ENCODE measurements at regions not wholly inside any gene's neighbourhood (a gene's known extent, or its start where the extent isn't known, plus 50 kb on each side); places are given as distances from the start of the nearest gene placed in this dataset.
A peak's percentile ranks its signal among the peaks of the same experiment; 100 is the strongest.
"Not testable (repeated sequence)": the region's sequence is repeated elsewhere in the genome, so short reads cannot be mapped to it uniquely, and the experiment has no call there.

- no peak for DNase-seq
Measured at GRCh38 chr15:70387081-70387480, 289.4 kb upstream of the TLE3 start.

DNA sequence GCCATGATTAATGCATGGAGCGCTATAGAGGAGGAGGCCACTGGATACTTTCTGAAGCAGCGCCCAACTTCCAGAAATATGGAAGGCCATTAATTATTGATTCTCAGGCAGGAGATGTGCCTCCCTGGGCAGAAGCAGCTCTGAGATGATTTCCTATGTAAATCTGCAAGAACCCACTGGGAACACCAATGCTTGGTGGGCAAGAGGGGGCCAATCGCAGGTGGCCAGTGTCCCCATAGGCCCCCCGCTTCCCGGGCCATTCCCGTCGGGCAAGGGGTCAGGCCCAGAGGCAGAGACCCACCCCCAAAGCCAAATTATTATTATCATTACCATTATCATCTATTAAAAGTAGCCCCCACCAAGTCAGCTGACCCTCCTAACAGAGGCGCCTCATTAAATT lies 288.0 kb upstream of the TLE3 start:
- no peak for DNase-seq

DNA sequence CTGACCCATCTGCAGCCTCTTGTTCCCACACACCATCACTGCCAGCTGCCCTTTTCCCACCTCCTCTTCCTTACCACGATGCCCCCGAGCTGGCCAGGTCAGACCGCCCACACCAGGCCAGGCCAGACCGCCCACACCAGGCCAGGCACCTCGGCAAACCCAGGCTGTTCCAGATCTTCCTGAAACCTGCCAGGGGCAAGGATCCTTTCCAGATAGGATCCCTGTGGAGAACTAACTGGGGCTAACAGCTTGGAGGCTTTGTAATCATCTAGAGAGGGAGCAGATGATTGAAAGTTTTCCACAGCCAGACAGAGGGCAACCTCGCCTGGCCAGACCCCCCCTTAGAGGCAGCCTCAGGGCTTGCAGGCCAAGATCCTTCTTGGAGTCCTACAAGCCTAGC lies 287.3 kb upstream of the TLE3 start:
- no peak for DNase-seq

- DNase-seq, result peak; percentile 8
Measured at GRCh38 chr15:70383856-70384255, 286.1 kb upstream of the TLE3 start.

GRCh38 chr15:70382762-70383458 lies 285.2 kb upstream of the TLE3 start:
- no peak for DNase-seq

DNA sequence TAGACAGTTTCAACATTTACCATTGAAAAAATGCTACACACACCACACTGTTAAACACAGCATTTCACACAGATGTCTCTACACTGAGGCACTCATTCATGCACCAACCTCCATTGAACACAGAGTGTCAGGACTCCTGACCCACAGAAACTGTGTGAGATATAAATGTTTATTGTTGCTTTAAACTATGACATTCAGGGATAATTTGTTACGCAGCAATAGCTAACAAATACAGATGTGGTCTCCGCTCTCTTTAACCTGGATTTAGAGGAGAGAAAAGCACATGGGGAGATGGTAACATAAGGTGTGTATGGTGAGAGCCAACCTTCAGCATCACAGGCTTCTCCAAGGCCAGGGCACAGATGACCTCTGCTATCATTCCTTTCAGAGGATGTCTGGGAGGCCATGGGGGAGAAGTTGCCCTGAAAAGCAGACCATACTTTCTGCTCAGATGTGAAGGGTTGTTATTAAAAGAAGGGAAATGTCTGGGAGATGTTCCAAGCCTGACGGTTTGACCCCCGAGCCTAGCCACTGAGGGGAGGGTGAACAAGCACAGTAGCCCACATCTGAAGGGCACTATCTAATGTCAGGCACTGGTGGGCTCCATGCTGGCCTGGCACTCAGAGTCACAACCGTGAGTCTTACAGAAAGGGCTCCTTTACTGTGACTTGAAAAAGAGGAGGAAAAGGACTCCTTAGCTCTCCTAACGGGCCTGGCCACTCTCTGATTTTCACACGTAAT lies 284.5 kb upstream of the TLE3 start:
- no peak for DNase-seq

DNA sequence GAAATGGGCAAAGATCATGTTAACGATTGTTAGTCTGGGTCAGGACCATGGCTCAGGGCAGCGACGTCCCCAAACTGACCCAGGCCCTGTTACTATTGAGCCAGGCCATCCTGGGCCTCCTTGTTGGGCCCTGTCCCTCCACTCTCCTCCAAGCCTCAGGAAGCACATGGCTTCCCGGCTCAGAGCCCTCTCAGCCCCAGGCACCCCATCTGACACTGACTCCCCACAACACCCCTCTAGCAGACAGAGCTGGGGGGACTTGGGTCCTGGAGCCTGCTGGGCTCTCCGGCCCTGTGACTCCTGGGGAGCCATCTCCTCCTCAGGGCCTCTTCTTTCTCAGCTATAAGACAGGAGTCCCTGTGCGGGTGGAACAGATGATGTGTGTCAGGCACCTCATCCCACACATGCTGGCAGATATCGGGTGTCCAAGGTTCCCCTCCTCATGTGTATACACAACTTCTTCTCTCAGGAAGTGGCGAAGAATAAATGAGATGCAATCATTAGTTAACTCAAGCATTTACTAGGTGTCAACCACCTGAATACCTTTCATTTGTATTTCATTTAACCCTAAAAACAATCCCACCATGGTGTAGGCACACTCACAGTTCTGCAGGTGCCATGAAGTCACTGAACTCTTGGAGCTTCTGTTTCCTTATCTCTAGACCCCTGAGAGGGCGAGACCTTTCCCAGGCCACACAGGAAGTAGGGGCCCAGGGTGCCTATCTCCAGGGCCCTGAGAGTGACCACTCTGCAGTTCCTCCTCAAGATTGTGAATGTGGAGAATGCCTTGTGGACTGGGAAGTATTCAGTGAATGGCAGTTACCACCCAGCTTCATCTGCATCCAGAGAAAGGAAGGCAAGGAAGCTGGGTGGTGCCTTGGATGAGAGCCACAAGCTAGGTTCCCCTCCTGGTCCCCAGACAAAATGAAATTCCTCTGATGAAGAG lies 282.5 kb upstream of the TLE3 start:
- no peak for DNase-seq

DNA sequence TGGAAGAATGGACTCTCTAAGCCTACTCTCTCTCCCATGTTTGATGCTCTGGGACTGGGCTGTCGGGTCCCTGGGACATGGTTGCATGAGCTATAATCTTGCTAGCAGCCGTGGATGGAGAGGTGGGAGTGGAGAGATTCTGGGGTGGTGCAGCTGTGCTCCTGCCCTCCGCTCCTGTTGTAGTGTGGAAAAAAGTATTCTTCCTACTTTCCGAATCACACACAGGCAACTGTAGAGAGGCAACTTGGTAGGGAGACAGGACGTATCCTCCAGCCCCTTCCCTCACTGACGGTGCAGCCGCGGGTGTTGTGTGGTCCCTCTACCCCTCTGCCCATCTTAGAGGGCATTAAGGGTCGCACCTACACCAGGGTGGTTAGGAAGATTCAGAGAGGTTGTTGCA lies 281.4 kb upstream of the TLE3 start:
- DNase-seq, result no peak

DNA sequence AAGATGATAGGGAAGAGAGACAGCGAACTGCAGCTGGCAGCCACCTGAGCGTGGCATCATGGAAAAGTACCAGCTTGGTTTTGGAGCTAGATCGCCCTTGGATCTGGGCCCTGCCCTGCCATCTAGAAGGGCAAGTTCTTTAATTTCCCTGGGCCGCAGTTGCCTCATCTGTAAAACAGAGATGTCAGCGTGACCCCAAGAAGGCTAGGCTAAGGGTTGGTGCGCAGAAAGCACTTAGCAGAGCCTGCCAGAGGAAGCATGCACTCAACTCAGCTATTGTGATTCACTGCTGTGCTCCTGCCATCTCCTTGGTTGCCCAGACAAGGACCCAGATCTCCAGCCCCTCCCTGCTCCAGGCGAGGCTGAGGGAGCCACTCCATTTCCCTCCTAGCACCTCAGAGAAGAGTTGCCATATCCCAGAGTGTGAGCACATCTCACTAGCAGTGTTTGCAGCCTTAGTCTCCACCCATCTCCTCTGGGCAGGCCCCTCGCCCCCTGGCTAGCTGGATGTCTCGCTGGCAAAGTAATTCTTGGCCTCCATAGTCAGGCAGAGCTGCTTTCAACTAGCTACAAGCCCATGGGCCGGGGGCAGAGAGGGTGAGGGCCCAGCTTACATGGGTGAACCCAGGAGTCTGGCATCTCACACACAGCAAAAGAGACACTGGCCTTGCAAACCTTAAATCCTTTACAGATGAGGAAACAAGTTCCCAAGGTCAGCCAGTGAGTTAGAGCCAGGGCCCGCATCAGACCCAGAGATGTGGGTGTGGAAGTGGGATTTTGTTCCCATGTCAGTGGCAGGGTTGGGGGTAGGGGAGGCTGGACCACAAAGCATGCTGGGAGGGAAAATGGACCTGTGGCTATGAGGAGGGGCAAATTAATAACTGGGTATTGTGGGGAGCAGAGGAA lies 280.7 kb upstream of the TLE3 start:
- no peak for DNase-seq

DNA sequence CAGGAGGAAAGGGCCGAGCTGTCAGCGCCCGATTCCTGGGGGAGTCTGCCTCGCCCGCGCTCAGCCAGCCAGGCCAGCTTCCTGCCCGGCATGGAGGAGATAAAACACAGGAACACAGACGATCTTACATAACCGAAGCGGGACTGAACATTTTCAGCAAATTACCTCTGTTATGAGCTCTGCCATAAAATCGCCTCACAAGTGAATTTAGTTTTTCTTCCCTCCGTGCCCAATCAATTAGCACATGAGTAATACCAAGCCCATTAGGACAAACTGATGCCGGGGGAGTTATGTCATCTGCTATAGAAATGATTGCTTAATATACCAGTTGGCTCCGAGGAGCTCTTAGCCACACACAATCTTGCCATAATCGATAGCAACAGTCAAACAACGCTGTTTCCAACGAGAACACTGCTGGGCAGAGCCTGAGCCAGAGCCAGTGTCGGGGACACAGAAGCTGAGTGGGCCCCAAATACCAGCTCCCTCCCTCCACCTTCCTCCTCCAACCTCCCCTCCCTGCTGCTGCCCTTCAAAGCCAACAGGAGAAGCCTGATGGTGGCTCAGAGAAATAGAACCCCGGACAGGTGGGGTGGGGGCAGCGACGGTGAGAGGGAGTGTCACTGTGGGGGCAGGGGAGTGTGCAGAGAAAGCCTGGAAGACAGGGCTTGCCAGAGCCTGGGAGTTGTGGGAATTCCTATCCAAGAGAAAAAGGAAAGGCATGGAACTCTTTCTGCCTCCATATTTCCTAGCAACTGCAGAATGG lies 279.4 kb upstream of the TLE3 start:
- peak; percentile 76 for DNase-seq

DNA sequence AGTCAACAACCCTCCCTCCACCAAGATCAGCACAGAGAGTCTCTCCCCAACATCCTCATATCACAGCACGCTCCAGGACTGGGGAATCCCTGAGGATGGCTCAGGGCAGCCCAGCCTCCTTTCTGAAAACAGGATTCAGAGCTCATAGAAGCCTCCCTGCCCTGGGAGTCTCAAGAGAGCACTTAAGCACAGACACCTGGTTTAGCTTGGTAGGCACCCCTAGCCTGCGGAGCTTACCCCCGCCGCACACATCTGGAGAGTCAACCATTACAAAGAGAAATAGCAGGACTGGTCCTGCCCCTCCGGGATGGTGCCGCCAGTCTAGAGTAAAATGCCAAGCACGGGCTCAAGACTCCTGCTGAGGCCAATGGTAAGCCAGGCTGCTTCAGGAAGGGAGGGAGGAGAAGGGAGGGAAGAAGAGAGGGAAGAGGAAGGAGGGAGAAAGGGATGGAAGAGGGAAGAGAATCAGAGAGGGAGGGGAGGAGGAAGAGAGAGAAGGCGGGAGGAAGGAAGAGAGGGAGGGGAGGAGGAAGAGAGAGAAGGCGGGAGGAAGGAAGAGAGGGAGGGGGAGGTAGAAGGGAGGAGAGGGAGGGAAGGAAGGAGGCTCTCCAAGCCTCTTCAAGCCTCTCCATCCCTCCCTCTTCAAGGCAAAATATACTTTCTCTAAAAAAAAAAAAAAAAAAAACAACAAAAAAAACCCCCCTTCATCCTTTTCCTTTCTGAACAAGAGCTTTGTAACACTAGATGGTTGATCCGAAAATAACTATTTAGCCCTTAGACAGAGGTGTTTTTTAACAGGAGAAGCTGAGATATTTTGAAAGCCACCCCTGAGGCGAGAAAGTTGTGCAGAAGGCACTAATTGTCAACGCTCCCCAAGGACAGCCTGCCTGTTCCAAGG lies 278.6 kb upstream of the TLE3 start:
- DNase-seq, result no peak

DNA sequence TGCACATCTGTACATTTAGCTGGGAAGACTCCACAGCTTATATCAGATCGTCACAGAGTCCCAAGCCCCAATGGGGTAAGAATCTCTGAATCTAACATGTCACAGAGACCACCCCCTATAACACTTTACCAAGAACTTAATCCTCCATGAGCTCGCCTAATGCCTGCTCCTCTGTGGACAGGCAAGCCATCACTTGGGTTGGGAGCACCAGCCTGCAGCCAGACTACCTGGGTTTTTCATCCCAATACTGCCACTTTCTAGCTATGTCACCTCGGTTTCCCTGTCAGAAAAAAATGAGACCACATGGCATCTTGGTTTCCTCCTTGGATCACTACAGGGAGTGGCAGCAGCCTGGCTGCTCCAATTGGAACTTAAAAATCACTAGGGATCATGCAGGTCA lies 277.9 kb upstream of the TLE3 start:
- no peak for DNase-seq

GRCh38 chr15:70375006-70375431 lies 277.3 kb upstream of the TLE3 start:
- DNase-seq, result peak; percentile 52

GRCh38 chr15:70374096-70374495 lies 276.4 kb upstream of the TLE3 start:
- DNase-seq, result no peak

DNA sequence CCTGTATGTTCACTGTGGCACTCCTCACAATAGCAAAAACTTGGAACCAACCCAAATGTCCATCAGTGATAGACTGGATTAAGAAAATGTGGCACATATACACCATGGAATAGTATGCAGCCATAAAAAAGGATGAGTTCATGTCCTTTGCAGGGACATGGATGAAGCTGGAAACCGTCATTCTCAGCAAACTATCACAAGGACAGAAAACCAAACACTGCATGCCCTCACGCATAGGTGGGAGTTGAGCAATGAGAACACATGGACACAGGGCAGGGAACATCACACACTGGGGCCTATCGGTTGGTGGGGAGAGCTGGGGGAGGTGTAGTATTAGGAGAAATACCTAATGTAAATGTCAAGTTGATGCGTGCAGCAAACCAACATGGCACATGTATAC lies 275.7 kb upstream of the TLE3 start:
- DNase-seq, result not testable (repeated sequence)

GRCh38 chr15:70367913-70368705 lies 270.4 kb upstream of the TLE3 start:
- DNase-seq, result not testable (repeated sequence)

- not testable (repeated sequence) for DNase-seq
Measured at GRCh38 chr15:70364023-70364422, 266.3 kb upstream of the TLE3 start.

GRCh38 chr15:70362886-70363285 lies 265.2 kb upstream of the TLE3 start:
- no peak for DNase-seq

DNA sequence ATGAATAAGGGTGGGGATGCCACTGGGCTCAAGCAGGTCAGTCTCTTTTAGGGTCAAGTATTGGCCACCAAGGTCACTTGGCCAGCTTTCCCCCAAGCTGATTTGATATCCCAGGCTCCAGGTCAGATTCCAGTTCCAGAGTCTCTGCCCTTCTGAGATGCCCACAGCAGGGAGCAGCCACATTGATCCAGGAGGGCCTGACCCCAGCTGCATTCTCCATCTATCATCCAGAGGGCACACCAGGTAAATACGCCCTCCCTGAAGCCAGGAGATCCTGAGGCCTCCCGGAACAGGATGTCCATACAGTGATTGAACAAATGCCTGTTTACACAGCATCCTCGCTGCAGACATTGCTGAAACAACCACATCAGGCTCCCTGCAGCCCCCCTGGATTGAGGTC lies 264.6 kb upstream of the TLE3 start:
- DNase-seq, result no peak

GRCh38 chr15:70361891-70362290 lies 264.2 kb upstream of the TLE3 start:
- no peak for DNase-seq

All from MV-4-11 (cell line).